ENCODE measurements at regions not wholly inside any gene's neighbourhood (a gene's known extent, or its start where the extent isn't known, plus 50 kb on each side); places are given as distances from the start of the nearest gene placed in this dataset.
"Not testable (repeated sequence)": the region's sequence is repeated elsewhere in the genome, so short reads cannot be mapped to it uniquely, and the experiment has no call there.

GRCh38 chr10:55214608-55215007, 413.6 kb upstream of the PCDH15 start:
- no peak overlapping the region for H3K27ac ChIP-seq
- peak; percentile 0 for DNase-seq (ENCODE audit: low read depth, low spot score)

- H3K27ac ChIP-seq, result no peak overlapping the region
- DNase-seq (ENCODE audit: low read depth, low spot score), result no peak
Observed at GRCh38 chr10:55212051-55212450, 411.0 kb upstream of the PCDH15 start.

- no peak overlapping the region for H3K27ac ChIP-seq
- no peak for DNase-seq (ENCODE audit: low read depth, low spot score)
Observed at GRCh38 chr10:55203874-55204273, 402.8 kb upstream of the PCDH15 start.

GRCh38 chr10:55203319-55203718, 402.3 kb upstream of the PCDH15 start:
- H3K27ac ChIP-seq, result no peak overlapping the region
- DNase-seq (ENCODE audit: low read depth, low spot score), result no peak

- DNase-seq (ENCODE audit: low read depth, low spot score), result no peak
- no peak overlapping the region for H3K27ac ChIP-seq
Observed at GRCh38 chr10:55200020-55200419, 399.0 kb upstream of the PCDH15 start.

GRCh38 chr10:55191236-55191860, 390.3 kb upstream of the PCDH15 start:
- DNase-seq (ENCODE audit: low read depth, low spot score), result no peak
- H3K27ac ChIP-seq, result no peak overlapping the region

- DNase-seq (ENCODE audit: low read depth, low spot score), result no peak
- no peak overlapping the region for H3K27ac ChIP-seq
Observed at GRCh38 chr10:55183993-55184392, 383.0 kb upstream of the PCDH15 start.

- DNase-seq (ENCODE audit: low read depth, low spot score), result no peak
- no peak overlapping the region for H3K27ac ChIP-seq
Observed at GRCh38 chr10:55180357-55180756, 379.3 kb upstream of the PCDH15 start.

GRCh38 chr10:55174419-55174818, 373.4 kb upstream of the PCDH15 start:
- no peak for DNase-seq (ENCODE audit: low read depth, low spot score)
- H3K27ac ChIP-seq, result no peak overlapping the region

GRCh38 chr10:55169493-55169892, 368.5 kb upstream of the PCDH15 start:
- H3K27ac ChIP-seq, result no peak overlapping the region
- DNase-seq (ENCODE audit: low read depth, low spot score), result no peak

- DNase-seq (ENCODE audit: low read depth, low spot score), result no peak
- H3K27ac ChIP-seq, result no peak overlapping the region
Observed at GRCh38 chr10:55168343-55168742, 367.3 kb upstream of the PCDH15 start.

- DNase-seq (ENCODE audit: low read depth, low spot score), result no peak
- no peak overlapping the region for H3K27ac ChIP-seq
Observed at GRCh38 chr10:55163388-55163979, 362.5 kb upstream of the PCDH15 start.

- not testable (repeated sequence) for DNase-seq (ENCODE audit: low read depth, low spot score); H3K27ac ChIP-seq
Observed at GRCh38 chr10:55162321-55162720, 361.3 kb upstream of the PCDH15 start.

GRCh38 chr10:55160655-55161283, 359.7 kb upstream of the PCDH15 start:
- no peak overlapping the region for H3K27ac ChIP-seq
- DNase-seq (ENCODE audit: low read depth, low spot score), result no peak

GRCh38 chr10:55158633-55159032, 357.6 kb upstream of the PCDH15 start:
- H3K27ac ChIP-seq, result no peak overlapping the region
- no peak for DNase-seq (ENCODE audit: low read depth, low spot score)

- H3K27ac ChIP-seq, result no peak overlapping the region
- no peak for DNase-seq (ENCODE audit: low read depth, low spot score)
Observed at GRCh38 chr10:55146032-55146431, 345.0 kb upstream of the PCDH15 start.

- no peak for DNase-seq (ENCODE audit: low read depth, low spot score)
- H3K27ac ChIP-seq, result no peak overlapping the region
Observed at GRCh38 chr10:55144001-55144400, 343.0 kb upstream of the PCDH15 start.

- no peak for DNase-seq (ENCODE audit: low read depth, low spot score)
- no peak overlapping the region for H3K27ac ChIP-seq
Observed at GRCh38 chr10:55141892-55142291, 340.9 kb upstream of the PCDH15 start.

GRCh38 chr10:55137063-55137462, 336.0 kb upstream of the PCDH15 start:
- no peak for DNase-seq (ENCODE audit: low read depth, low spot score)
- H3K27ac ChIP-seq, result no peak overlapping the region

GRCh38 chr10:55104738-55105137, 303.7 kb upstream of the PCDH15 start:
- no peak overlapping the region for H3K27ac ChIP-seq
- DNase-seq (ENCODE audit: low read depth, low spot score), result no peak

GRCh38 chr10:55098452-55098851, 297.4 kb upstream of the PCDH15 start:
- no peak overlapping the region for H3K27ac ChIP-seq
- DNase-seq (ENCODE audit: low read depth, low spot score), result no peak

All from epithelial cell of prostate (primary cell).